BLaER1 (cell line): ENCODE measurements at regions not wholly inside any gene's neighbourhood (a gene's known extent, or its start where the extent isn't known, plus 50 kb on each side); places are given as distances from the start of the nearest gene placed in this dataset.

Source experiments
- H3K27ac ChIP-seq: shearing (Covaris generic); formaldehyde crosslinking; 2 replicates; pipeline ENCODE4 v1.8.1; 2022
- H3K27me3 ChIP-seq: shearing (Covaris generic); formaldehyde crosslinking; 2 replicates; pipeline ENCODE4 v1.8.1; 2022
- H3K36me3 ChIP-seq: shearing (Covaris generic); formaldehyde crosslinking; 2 replicates; pipeline ENCODE4 v1.8.1; 2022
- H3K4me1 ChIP-seq: shearing (Covaris generic); formaldehyde crosslinking; 2 replicates; pipeline ENCODE4 v1.8.1; 2022
- H3K4me2 ChIP-seq: shearing (Covaris generic); formaldehyde crosslinking; 2 replicates; pipeline ENCODE4 v1.8.1; 2022
- H3K4me3 ChIP-seq: shearing (Covaris generic); formaldehyde crosslinking; 2 replicates; pipeline ENCODE4 v1.8.1; 2022
- H3K9ac ChIP-seq: shearing (Covaris generic); formaldehyde crosslinking; 2 replicates; pipeline ENCODE4 v1.8.1; 2022
- H3K9me3 ChIP-seq: shearing (Covaris generic); formaldehyde crosslinking; 2 replicates; pipeline ENCODE4 v1.8.1; 2022
- H4K20me1 ChIP-seq: shearing (Covaris generic); formaldehyde crosslinking; 2 replicates; pipeline ENCODE4 v1.8.1; 2022
- Cebpa-rat ChIP-seq: shearing (Covaris generic); IDR thresholded peaks from 2 replicates; pipeline ENCODE4 v1.8.1; 2022

- Histone ChIP-seq H3K36me3 (no peaks in the 10 kb centered on the region), H3K4me2 (no peak overlapping the region), H3K4me3 (no peak overlapping the region), H3K27me3 (no peaks in the 10 kb centered on the region), H3K4me1 (no peaks in the 10 kb centered on the region), H4K20me1 (no peaks in the 10 kb centered on the region), H3K9me3 (no peaks in the 10 kb centered on the region), H3K9ac (no peak overlapping the region), H3K27ac (no peak overlapping the region)
- no peak for TF ChIP-seq Cebpa-rat
Observed at GRCh38 chr18:68284236-68284780, 430.6 kb downstream of the TMX3 start.

DNA sequence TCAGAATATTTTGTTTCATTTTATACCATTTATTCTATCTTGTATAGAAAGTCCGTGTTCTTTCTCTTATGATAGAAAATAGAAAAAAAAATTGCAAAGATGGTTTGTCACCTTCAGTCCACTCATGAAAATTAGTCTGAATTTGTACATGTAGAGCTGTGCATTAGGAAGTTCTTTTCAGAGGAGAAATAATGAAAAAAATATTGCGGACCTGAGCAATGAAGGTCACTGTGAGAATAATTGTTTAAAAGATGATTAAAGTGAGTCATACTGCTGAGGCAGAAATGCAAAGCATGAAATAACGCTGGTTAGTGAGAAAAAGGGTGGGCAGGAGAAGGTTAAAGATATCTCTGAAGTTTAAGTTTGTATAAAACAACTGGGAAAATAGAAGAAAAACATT is 431.1 kb downstream of the TMX3 start:
- Histone ChIP-seq H3K9ac (no peak overlapping the region), H4K20me1 (no peaks in the 10 kb centered on the region), H3K27me3 (no peaks in the 10 kb centered on the region), H3K36me3 (no peaks in the 10 kb centered on the region), H3K4me1 (no peaks in the 10 kb centered on the region), H3K9me3 (no peaks in the 10 kb centered on the region), H3K4me3 (no peak overlapping the region), H3K27ac (no peak overlapping the region), H3K4me2 (no peak overlapping the region)
- no peak for TF ChIP-seq Cebpa-rat

DNA sequence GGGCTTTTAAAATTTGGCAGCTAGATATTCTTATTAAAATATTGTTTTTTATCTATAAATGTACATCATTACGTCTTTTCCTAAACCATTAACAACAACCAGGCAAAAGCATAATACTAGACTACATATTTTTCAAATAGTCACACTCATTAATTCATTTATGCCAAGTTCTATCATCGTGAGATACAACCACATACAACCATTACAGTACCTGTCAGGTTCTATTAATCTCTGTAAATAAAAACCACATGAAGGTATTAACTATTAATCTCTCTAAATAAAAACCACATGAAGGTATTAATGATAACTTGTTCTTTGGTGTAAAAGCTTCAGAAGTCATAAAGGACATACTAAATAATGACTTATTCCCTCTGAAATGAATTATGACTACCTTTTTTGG is 432.7 kb downstream of the TMX3 start:
- no peak overlapping the region for H3K9ac ChIP-seq
- no peaks in the 10 kb centered on the region for H3K9me3 ChIP-seq
- no peak for TF ChIP-seq Cebpa-rat
- H3K4me1 ChIP-seq = no peaks in the 10 kb centered on the region
- H3K27ac ChIP-seq = no peak overlapping the region
- H3K4me3 ChIP-seq = no peak overlapping the region
- no peaks in the 10 kb centered on the region for H4K20me1 ChIP-seq
- H3K4me2 ChIP-seq = no peak overlapping the region
- H3K27me3 ChIP-seq = no peaks in the 10 kb centered on the region
- no peaks in the 10 kb centered on the region for H3K36me3 ChIP-seq

DNA sequence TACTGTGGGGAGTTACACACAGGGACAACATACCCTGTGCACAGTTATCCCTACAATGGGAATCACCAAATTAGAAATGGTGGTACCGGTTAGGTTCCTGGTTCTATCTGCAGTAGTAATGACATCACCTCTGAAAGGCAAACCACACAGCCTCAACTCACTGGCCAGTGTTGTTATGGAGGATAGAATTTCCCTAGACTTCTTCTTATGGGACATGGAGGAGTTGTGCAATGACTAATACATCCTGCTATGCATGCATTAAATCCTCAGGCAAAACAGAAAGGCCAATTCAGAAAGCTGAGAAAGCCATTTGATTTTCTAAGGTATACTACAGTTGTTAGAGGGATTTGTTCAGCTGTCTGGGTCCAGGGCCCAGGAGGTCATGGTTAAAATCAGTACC is 439.3 kb downstream of the TMX3 start:
- H3K9ac ChIP-seq = no peak overlapping the region
- H3K27me3 ChIP-seq = no peaks in the 10 kb centered on the region
- no peaks in the 10 kb centered on the region for H3K4me1 ChIP-seq
- no peak overlapping the region for H3K27ac ChIP-seq
- H3K4me2 ChIP-seq = no peak overlapping the region
- no peaks in the 10 kb centered on the region for H3K9me3 ChIP-seq
- TF ChIP-seq Cebpa-rat = no peak
- H3K4me3 ChIP-seq = no peak overlapping the region
- H3K36me3 ChIP-seq = no peaks in the 10 kb centered on the region
- no peaks in the 10 kb centered on the region for H4K20me1 ChIP-seq

DNA sequence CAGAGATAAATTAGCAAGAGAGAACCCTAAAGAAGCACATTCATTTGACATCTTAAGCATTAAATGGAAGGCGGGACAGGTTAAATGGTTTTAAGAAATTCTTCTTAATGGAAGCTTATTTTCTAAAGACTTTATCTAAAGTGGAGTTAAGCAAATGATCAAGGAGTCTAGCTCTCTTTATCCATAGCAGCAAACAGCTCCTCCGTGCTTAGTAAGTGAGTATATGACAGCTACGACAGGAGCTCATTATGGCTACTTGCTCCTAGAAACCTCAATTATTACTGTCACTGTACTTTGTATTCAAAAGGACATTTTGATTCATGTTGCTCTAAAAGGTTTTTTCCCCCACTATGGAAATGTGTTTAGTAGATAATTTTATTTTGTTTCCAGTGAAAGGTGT is 444.9 kb downstream of the TMX3 start:
- H3K27me3 ChIP-seq = no peaks in the 10 kb centered on the region
- no peaks in the 10 kb centered on the region for H3K36me3 ChIP-seq
- no peak overlapping the region for H3K9ac ChIP-seq
- H3K4me2 ChIP-seq = no peak overlapping the region
- H3K4me3 ChIP-seq = no peak overlapping the region
- no peak overlapping the region for H3K27ac ChIP-seq
- no peaks in the 10 kb centered on the region for H4K20me1 ChIP-seq
- no peak for TF ChIP-seq Cebpa-rat
- H3K9me3 ChIP-seq = no peaks in the 10 kb centered on the region
- H3K4me1 ChIP-seq = no peaks in the 10 kb centered on the region

GRCh38 chr18:68267583-68267982 is 447.3 kb downstream of the TMX3 start:
- no peaks in the 10 kb centered on the region for H3K4me1 ChIP-seq
- no peaks in the 10 kb centered on the region for H3K36me3 ChIP-seq
- no peak overlapping the region for H3K4me3 ChIP-seq
- H4K20me1 ChIP-seq = no peaks in the 10 kb centered on the region
- no peak for TF ChIP-seq Cebpa-rat
- H3K9ac ChIP-seq = no peak overlapping the region
- H3K9me3 ChIP-seq = no peaks in the 10 kb centered on the region
- no peak overlapping the region for H3K4me2 ChIP-seq
- H3K27ac ChIP-seq = no peak overlapping the region
- no peaks in the 10 kb centered on the region for H3K27me3 ChIP-seq

DNA sequence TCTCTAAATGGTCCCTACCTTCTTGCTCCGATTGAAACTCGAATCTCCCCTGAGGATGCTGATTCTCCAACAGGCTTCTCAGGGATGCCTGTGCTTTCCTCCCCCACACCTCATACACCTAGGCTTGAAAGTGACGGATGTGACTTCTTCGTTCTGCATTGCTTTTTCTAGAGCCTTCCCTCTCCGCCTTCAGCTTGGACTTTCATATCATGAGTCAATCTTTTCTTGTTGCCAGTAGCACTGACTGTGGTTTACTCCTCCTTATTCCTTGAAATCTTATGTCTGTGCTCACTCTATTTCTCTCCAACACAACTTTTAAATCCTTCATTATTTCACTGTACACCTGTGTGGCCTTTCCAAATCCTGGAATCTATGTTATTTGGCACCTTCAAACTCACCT is 451.4 kb downstream of the TMX3 start:
- TF ChIP-seq Cebpa-rat = no peak
- no peaks in the 10 kb centered on the region for H4K20me1 ChIP-seq
- H3K36me3 ChIP-seq = no peaks in the 10 kb centered on the region
- H3K4me3 ChIP-seq = no peak overlapping the region
- H3K27me3 ChIP-seq = no peaks in the 10 kb centered on the region
- no peak overlapping the region for H3K9ac ChIP-seq
- no peak overlapping the region for H3K27ac ChIP-seq
- H3K9me3 ChIP-seq = no peaks in the 10 kb centered on the region
- no peaks in the 10 kb centered on the region for H3K4me1 ChIP-seq
- H3K4me2 ChIP-seq = no peak overlapping the region

GRCh38 chr18:68262690-68263294 is 452.1 kb downstream of the TMX3 start:
- no peak for TF ChIP-seq Cebpa-rat
- H3K4me3 ChIP-seq = no peak overlapping the region
- H3K9me3 ChIP-seq = no peaks in the 10 kb centered on the region
- H3K27me3 ChIP-seq = no peaks in the 10 kb centered on the region
- H3K4me1 ChIP-seq = no peaks in the 10 kb centered on the region
- no peaks in the 10 kb centered on the region for H3K36me3 ChIP-seq
- H4K20me1 ChIP-seq = no peaks in the 10 kb centered on the region
- no peak overlapping the region for H3K4me2 ChIP-seq
- no peak overlapping the region for H3K27ac ChIP-seq
- H3K9ac ChIP-seq = no peak overlapping the region

GRCh38 chr18:68256418-68257067 is 458.4 kb downstream of the TMX3 start:
- no peak overlapping the region for H3K4me2 ChIP-seq
- H3K27me3 ChIP-seq = no peaks in the 10 kb centered on the region
- no peak overlapping the region for H3K4me3 ChIP-seq
- H3K36me3 ChIP-seq = no peaks in the 10 kb centered on the region
- no peaks in the 10 kb centered on the region for H3K4me1 ChIP-seq
- H3K27ac ChIP-seq = no peak overlapping the region
- H4K20me1 ChIP-seq = no peaks in the 10 kb centered on the region
- no peak overlapping the region for H3K9ac ChIP-seq
- TF ChIP-seq Cebpa-rat = no peak
- no peaks in the 10 kb centered on the region for H3K9me3 ChIP-seq

DNA sequence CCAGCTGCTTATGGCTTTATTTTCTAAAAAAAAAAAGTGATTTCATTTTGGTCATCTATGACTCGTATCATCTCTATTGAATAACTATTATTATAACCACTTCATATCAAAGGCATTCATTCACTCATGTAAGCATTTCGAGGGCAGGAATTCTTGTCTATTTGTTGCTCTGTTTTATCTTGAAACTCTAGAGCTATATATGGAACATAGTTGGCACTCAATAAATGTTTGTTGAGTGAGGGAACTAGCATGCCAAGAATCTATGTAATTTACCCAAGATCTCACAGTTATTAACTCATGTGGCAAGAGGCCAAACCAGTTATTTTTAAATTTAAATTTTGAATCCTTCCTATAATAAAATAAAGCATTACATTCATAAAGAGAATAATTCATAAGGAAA is 470.1 kb downstream of the TMX3 start:
- H3K4me3 ChIP-seq = no peak overlapping the region
- H3K36me3 ChIP-seq = no peaks in the 10 kb centered on the region
- H3K9ac ChIP-seq = no peak overlapping the region
- no peaks in the 10 kb centered on the region for H3K4me1 ChIP-seq
- no peaks in the 10 kb centered on the region; the same call in 1 of the 2 replicates for H3K9me3 ChIP-seq
- no peaks in the 10 kb centered on the region for H4K20me1 ChIP-seq
- no peak overlapping the region for H3K4me2 ChIP-seq
- H3K27ac ChIP-seq = no peak overlapping the region
- no peaks in the 10 kb centered on the region for H3K27me3 ChIP-seq
- TF ChIP-seq Cebpa-rat = no peak
